Natural killer cell (primary cell): ENCODE measurements at regions not wholly inside any gene's neighbourhood (a gene's known extent, or its start where the extent isn't known, plus 50 kb on each side); places are given as distances from the start of the nearest gene placed in this dataset.

Experiments
- ATAC-seq, 3 donors: fragments of 150-1000 bp in 2 of 3; fragments of 200-7000 bp in 1 of 3; cut with Tn5 transposase; 1 replicate in 1 of 3; 2 replicates in 2 of 3; pipeline ENCODE4 v1.10.0; 2021; ENCODE audit warnings: mild to moderate bottlenecking in 2 of 3, moderate library complexity in 2 of 3
- DNase-seq, 2 donors: peaks; one replicate each; pipeline versions ENCODE4 v3.0.0 to v3.0.0-alpha.2; 2013 to 2021; ENCODE audit warnings: mixed read lengths in 1 of 2
- H3K27ac ChIP-seq: one replicate; pipeline ENCODE4 v1.5.1; 2013; ENCODE audit warnings: mild to moderate bottlenecking, low read length
- H3K27me3 ChIP-seq: one replicate; pipeline ENCODE4 v1.6.1; 2013; ENCODE audit warnings: low read length; ENCODE audit not compliant: control insufficient read depth, insufficient read depth
- H3K36me3 ChIP-seq: one replicate; pipeline ENCODE4 v1.6.1; 2013; ENCODE audit warnings: low read length; ENCODE audit not compliant: control insufficient read depth, insufficient read depth
- H3K4me1 ChIP-seq: one replicate; pipeline ENCODE4 v1.6.1; 2013; ENCODE audit warnings: low read length; ENCODE audit not compliant: control insufficient read depth, insufficient read depth
- H3K4me3 ChIP-seq: one replicate; pipeline ENCODE4 v1.5.1; 2013; ENCODE audit warnings: low read length
- H3K9me3 ChIP-seq: one replicate; pipeline ENCODE4 v1.6.1; 2013; ENCODE audit warnings: low read length; ENCODE audit not compliant: control insufficient read depth, insufficient read depth
- H3K27ac Mint-ChIP-seq, 2 donors: one replicate each; pipeline ENCODE4 v1.8.0; 2022; ENCODE audit warnings: mild to moderate bottlenecking in 2 of 2, mixed read lengths in 2 of 2, moderate library complexity in 1 of 2
- H3K27me3 Mint-ChIP-seq, 2 donors: one replicate each; pipeline ENCODE4 v1.8.0; 2022; ENCODE audit warnings: low read depth in 2 of 2, mixed read lengths in 2 of 2
- H3K36me3 Mint-ChIP-seq: one replicate; pipeline ENCODE4 v1.8.0; 2022; ENCODE audit warnings: mixed read lengths
- H3K4me1 Mint-ChIP-seq, 2 donors: one replicate each; pipeline ENCODE4 v1.8.0; 2022; ENCODE audit warnings: mixed read lengths in 2 of 2
- H3K4me3 Mint-ChIP-seq: one replicate; pipeline ENCODE4 v1.8.0; 2022; ENCODE audit warnings: mild to moderate bottlenecking, moderate library complexity, mixed read lengths
- H3K9me3 Mint-ChIP-seq, 2 donors: one replicate each; pipeline ENCODE4 v1.8.0; 2022; ENCODE audit warnings: mixed read lengths in 2 of 2
- WGBS: methylation state at CpG from one replicate; pipeline ENCODE4 v1.1.7; 2013; ENCODE audit warnings: missing lambda C conversion rate; ENCODE audit not compliant: insufficient coverage; 5-methylcytosine and 5-hydroxymethylcytosine counted together
- intact Hi-C: fragments of 100-400 bp; cut with micrococcal nuclease; formaldehyde crosslinking; loops from one replicate; pipeline ENCODE4 v1.14.2; 2022
- TF ChIP-seq, protein P1 (sequence below): fragments of 200-600 bp; IDR thresholded peaks from one replicate; pipeline ENCODE4 v1.8.0; 2022; ENCODE audit warnings: antibody characterized with exemption

DNA sequence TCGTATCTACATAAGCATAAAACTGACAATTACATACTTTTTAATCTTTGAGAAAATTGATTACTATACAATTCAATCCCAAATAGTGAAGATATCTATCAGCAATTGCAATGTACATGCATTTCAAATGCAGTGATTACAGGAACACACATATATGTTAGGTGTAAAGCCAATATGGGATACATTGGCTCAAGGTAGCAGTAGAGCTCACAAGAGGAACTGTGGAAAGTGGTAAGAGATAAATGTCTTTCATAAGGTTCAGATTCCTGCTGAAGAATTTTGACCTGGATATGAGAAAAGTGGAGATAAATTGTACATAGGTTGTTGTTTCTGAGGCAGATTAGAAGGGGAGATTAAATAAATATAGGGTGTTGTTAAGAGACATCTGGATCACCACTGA is 1280.5 kb downstream of the OTOL1 start:
- TF ChIP-seq, protein P1, sequence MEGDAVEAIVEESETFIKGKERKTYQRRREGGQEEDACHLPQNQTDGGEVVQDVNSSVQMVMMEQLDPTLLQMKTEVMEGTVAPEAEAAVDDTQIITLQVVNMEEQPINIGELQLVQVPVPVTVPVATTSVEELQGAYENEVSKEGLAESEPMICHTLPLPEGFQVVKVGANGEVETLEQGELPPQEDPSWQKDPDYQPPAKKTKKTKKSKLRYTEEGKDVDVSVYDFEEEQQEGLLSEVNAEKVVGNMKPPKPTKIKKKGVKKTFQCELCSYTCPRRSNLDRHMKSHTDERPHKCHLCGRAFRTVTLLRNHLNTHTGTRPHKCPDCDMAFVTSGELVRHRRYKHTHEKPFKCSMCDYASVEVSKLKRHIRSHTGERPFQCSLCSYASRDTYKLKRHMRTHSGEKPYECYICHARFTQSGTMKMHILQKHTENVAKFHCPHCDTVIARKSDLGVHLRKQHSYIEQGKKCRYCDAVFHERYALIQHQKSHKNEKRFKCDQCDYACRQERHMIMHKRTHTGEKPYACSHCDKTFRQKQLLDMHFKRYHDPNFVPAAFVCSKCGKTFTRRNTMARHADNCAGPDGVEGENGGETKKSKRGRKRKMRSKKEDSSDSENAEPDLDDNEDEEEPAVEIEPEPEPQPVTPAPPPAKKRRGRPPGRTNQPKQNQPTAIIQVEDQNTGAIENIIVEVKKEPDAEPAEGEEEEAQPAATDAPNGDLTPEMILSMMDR = no peak
- no peaks in the 10 kb centered on the region for H3K4me1 ChIP-seq
- no peaks in the 10 kb centered on the region for H3K36me3 Mint-ChIP-seq

DNA sequence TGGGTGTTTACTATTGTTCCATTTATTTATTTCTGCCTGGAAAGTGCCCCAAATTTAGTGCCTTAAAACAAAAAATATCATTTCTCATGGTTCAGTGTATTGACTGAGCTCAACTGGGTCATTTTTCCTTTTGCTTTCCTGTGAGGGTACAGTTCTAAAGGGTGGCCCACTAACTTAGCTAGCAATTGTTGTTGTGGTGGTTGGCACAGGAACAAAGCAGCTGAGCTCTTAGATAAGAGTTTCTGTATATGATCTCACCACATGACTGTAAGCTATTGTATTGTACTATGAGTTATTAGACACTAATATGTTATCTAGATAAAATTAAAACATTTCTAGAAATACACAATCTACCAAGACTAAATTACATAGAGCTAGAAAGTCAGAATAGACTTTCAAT is 1283.7 kb downstream of the OTOL1 start:
- no peaks in the 10 kb centered on the region for H3K4me1 Mint-ChIP-seq
- H3K36me3 Mint-ChIP-seq = no peaks in the 10 kb centered on the region
- H3K27ac Mint-ChIP-seq = no peak overlapping the region
- H3K4me1 ChIP-seq = no peaks in the 10 kb centered on the region
- no peaks in the 10 kb centered on the region for H3K27me3 Mint-ChIP-seq
- TF ChIP-seq, protein P1 = no peak
- no peak for DNase-seq
- H3K4me3 Mint-ChIP-seq = no peak overlapping the region
- H3K27ac ChIP-seq = no peak overlapping the region
- H3K9me3 ChIP-seq = no peaks in the 10 kb centered on the region
- intact Hi-C loops = loop anchor here (10.0 kb wide), 1 partner anchor 64 kb away; no protein-coding TSS in a partner anchor
- H3K9me3 Mint-ChIP-seq = peaks cover 13 to 18% of the 10 kb centered on the region in 2 donors
- no peak for ATAC-seq
- no peaks in the 10 kb centered on the region for H3K27me3 ChIP-seq
- H3K4me3 ChIP-seq = no peak overlapping the region
- no peaks in the 10 kb centered on the region for H3K36me3 ChIP-seq

More for the DNA sequence above, 1280.5 kb downstream of the OTOL1 start:
- H3K36me3 ChIP-seq = no peaks in the 10 kb centered on the region
- peaks cover 7 to 19% of the 10 kb centered on the region in 2 donors for H3K9me3 Mint-ChIP-seq
- DNase-seq (no peak), ATAC-seq (no peak)
- intact Hi-C loops = no loop called here
- no peak overlapping the region for H3K4me3 ChIP-seq
- no peaks in the 10 kb centered on the region for H3K4me1 Mint-ChIP-seq
- H3K27me3 ChIP-seq = no peaks in the 10 kb centered on the region
- H3K27ac ChIP-seq = no peak overlapping the region
- H3K4me3 Mint-ChIP-seq = no peak overlapping the region
- no peaks in the 10 kb centered on the region for H3K27me3 Mint-ChIP-seq
- no peak overlapping the region for H3K27ac Mint-ChIP-seq
- WGBS = no CpG with 5 or more reads among the region's 1 CpG
- H3K9me3 ChIP-seq = no peaks in the 10 kb centered on the region

DNA sequence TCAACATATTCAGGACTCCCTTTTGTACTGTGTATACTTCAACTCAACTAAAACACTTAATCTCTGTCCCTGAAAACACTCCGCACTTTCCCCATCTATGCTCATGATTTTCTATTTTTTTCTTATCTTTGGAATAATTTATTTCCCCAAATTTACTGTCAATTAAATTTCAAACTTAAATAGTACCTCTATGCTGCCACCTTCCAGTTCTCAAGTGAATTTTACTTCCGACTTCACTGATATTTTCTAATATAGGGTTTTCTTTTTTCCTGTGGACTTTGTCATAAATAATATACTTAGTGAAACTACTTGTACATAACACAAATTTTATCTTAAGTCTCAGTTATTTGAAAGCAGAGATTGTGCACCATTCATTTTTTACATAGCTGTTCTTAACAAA is 1303.3 kb downstream of the OTOL1 start:
- intact Hi-C loops = no loop called here
- no peaks in the 10 kb centered on the region for H3K36me3 Mint-ChIP-seq
- H3K27me3 ChIP-seq = no peaks in the 10 kb centered on the region

More for the DNA sequence above, 1303.3 kb downstream of the OTOL1 start:
- Mint-ChIP-seq H3K27me3 (no peaks in the 10 kb centered on the region), H3K4me1 (no peaks in the 10 kb centered on the region), H3K27ac (no peak overlapping the region), H3K9me3 (peaks cover 2 to 13% of the 10 kb centered on the region in 2 donors), H3K4me3 (no peak overlapping the region)
- Histone ChIP-seq H3K4me1 (no peaks in the 10 kb centered on the region), H3K9me3 (no peaks in the 10 kb centered on the region), H3K36me3 (no peaks in the 10 kb centered on the region), H3K4me3 (no peak overlapping the region), H3K27ac (no peak overlapping the region)
- no CpG with 5 or more reads among the region's 2 CpGs for WGBS
- no peak for ATAC-seq
- DNase-seq = no peak
- TF ChIP-seq, protein P1 = no peak
